HL-60 (cell line): ENCODE measurements at regions not wholly inside any gene's neighbourhood (a gene's known extent, or its start where the extent isn't known, plus 50 kb on each side); places are given as distances from the start of the nearest gene placed in this dataset.

Source experiments
- POLR2AphosphoS5 ChIP-seq: IDR thresholded peaks from 2 replicates; pipeline ENCODE4 v1.6.1; 2012; ENCODE audit warnings: low read depth
- TF ChIP-seq, protein P1 (sequence below): IDR thresholded peaks from one replicate; pipeline ENCODE4 v1.5.1; 2011; ENCODE audit warnings: low read length, control low read depth, inconsistent platforms; ENCODE audit not compliant: insufficient read depth
- TF ChIP-seq, protein P2 (sequence below): IDR thresholded peaks from 2 replicates; pipeline ENCODE4 v1.6.1; 2012; ENCODE audit warnings: low read depth; ENCODE audit not compliant: insufficient replicate concordance

DNA sequence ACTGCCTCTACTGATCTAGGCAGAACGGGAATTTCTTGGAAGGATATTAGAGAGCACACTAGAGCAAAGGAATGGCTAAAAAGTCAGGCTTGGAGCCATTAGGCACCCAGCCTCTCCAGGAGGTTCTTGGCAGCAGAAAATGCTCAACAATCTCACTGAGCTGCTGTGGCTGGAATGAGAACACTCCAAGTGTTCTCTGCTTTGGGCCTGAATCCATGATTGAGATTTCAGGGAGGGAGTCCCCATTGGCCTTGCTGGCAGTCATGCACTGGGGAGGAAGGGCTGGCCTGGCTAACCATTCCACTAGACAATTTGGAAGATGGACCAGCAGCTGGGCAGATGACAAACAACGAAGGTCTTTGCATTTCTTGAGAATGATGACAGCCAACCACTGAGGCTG, 362.6 kb downstream of the SHQ1 start:
- TF ChIP-seq, protein P1, sequence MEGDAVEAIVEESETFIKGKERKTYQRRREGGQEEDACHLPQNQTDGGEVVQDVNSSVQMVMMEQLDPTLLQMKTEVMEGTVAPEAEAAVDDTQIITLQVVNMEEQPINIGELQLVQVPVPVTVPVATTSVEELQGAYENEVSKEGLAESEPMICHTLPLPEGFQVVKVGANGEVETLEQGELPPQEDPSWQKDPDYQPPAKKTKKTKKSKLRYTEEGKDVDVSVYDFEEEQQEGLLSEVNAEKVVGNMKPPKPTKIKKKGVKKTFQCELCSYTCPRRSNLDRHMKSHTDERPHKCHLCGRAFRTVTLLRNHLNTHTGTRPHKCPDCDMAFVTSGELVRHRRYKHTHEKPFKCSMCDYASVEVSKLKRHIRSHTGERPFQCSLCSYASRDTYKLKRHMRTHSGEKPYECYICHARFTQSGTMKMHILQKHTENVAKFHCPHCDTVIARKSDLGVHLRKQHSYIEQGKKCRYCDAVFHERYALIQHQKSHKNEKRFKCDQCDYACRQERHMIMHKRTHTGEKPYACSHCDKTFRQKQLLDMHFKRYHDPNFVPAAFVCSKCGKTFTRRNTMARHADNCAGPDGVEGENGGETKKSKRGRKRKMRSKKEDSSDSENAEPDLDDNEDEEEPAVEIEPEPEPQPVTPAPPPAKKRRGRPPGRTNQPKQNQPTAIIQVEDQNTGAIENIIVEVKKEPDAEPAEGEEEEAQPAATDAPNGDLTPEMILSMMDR: no peak
- TF ChIP-seq POLR2AphosphoS5: no peak
- TF ChIP-seq, protein P2, sequence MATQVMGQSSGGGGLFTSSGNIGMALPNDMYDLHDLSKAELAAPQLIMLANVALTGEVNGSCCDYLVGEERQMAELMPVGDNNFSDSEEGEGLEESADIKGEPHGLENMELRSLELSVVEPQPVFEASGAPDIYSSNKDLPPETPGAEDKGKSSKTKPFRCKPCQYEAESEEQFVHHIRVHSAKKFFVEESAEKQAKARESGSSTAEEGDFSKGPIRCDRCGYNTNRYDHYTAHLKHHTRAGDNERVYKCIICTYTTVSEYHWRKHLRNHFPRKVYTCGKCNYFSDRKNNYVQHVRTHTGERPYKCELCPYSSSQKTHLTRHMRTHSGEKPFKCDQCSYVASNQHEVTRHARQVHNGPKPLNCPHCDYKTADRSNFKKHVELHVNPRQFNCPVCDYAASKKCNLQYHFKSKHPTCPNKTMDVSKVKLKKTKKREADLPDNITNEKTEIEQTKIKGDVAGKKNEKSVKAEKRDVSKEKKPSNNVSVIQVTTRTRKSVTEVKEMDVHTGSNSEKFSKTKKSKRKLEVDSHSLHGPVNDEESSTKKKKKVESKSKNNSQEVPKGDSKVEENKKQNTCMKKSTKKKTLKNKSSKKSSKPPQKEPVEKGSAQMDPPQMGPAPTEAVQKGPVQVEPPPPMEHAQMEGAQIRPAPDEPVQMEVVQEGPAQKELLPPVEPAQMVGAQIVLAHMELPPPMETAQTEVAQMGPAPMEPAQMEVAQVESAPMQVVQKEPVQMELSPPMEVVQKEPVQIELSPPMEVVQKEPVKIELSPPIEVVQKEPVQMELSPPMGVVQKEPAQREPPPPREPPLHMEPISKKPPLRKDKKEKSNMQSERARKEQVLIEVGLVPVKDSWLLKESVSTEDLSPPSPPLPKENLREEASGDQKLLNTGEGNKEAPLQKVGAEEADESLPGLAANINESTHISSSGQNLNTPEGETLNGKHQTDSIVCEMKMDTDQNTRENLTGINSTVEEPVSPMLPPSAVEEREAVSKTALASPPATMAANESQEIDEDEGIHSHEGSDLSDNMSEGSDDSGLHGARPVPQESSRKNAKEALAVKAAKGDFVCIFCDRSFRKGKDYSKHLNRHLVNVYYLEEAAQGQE: no peak
